Stimulated activated CD8-positive, alpha-beta memory T cell treated with anti-CD3 and anti-CD28 coated beads, Interleukin-12 subunit alpha, Interleukin-12 subunit beta, amount 100 ng/mL, for 24 hours (primary cell): ENCODE measurements at regions not wholly inside any gene's neighbourhood (a gene's known extent, or its start where the extent isn't known, plus 50 kb on each side); places are given as distances from the start of the nearest gene placed in this dataset.

Source experiments
- DNase-seq: peaks from one replicate; pipeline ENCODE4 v3.0.0-alpha.2; 2020; ENCODE audit errors: extremely low read depth

DNA sequence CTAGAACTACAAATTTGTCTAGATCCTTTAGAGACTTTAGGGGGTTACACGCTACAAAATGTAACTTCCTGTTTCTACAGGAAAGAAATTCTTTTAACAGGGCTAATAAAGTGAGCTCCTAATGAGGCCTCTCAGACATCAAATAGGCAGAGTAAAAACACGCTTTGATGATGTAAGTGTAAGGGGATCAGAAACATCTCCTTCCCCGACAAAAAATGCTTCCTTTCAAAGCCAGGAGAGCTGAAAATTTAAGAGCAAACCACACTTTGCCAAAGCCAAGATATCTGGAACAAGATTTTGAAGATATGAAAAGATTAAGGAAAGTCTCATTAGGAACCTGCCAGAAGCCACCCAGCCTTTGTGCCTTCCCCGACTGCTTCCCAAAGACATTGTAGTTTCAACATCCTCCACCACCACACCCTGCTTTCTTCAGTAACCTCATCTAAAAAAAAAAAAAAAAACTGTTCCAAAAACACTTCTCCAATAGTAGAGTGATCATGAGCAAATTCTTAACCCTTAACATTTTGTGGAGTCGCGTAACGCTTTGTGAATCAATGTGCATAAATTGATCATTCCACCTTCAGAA lies 505.0 kb upstream of the THBS1 start:
- no peak for DNase-seq

DNA sequence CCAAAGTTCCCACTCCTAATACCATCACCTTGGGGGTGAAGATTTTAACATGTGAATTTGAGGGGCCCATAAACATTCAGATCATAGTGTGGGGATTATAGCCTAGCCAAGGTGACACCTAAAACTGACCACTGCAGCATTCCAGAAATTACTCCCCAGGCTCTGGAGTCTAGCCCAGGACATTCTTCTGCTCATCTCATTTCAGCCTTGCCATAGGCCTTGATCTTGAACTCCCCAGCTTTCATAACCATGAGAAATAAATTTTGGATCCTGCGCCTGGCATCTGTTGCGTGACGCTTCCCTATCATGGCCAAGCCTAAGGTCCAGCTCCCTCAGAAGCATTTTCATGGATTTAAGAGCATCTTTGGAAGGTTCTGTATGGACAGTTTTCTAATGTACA lies 502.9 kb upstream of the THBS1 start:
- DNase-seq, result no peak

DNA sequence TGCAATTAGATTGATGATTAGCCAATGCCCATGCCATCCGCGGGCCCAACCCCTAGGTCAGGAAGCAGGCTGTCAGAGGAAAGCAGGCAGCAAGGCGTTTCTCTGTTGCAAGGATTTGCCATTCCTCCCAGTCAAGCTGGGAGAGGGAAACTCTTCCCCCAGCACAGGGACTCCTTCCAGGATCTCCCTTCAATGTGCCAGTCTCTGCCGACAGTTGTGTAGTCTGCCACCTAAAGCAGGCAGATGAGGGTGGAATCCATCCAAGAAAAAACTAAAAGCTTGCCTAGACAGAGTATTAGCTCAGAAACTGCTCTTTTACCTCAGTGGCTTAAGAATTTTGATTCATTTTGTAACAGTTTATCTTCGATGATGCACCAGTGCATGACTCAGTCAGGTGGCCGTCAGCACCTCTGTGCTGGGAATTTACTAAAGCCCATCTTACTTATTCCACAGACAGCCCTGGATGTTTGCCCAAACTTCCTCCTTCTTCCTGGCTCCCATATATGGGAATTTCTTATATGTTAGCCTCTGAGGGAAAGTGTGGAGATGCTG lies 501.5 kb upstream of the THBS1 start:
- no peak for DNase-seq

DNA sequence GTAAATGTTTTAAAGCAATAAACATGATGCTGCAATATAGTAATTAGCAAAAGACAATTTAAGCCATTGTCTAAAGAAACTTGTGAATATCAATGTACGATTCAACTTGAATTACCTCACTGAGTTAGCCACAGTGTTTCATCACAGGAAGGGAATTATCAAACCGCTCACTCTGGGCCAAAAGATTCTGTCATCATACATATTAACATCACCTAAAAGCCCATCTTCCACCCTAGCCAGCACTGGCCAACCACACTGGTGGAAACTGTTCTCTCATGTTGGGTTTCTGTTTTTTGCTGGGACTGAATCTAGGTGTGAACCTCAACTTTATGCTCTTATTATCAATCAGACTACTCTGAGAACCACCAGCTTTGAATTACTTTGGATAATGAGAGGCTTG lies 497.7 kb upstream of the THBS1 start:
- DNase-seq, result no peak

DNA sequence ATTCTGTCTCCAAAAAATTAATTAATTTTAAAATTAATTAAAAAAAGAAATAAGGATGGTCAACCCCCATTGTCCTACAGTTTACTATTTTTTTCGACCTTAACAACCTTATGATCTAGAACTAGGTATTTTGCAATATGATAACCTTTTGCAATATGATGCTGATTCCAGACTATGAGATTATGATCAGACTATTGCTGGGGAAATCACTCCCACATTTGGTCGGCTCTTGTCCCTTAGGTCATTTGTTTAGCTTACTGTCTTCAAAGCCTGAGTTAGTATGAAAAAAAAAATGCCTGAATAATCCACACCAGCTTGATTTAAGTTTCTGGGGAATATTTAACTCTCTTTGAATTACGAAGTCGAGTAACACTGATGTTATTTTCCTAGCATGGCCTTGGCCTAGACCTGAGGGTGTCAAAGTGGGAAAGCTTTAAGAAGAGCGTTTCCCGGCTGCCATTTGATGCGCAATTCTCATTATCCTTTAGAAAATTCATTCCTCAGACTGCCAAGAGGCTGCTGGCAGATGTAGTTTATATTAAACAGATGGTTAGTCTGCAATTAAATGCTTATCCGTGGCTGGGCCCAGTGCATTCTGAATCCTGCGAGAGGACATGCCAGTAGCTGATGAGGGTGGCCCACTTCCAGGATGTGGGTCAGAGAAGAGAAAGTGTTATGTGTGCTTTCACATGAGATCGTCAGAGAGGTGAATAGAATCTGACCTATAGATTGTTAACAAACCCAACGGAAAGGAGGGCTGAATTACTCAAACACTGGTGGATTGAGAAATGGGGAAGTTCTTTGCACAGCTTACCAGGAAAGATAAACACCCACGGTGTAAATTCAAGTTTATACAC lies 496.0 kb upstream of the THBS1 start:
- no peak for DNase-seq

DNA sequence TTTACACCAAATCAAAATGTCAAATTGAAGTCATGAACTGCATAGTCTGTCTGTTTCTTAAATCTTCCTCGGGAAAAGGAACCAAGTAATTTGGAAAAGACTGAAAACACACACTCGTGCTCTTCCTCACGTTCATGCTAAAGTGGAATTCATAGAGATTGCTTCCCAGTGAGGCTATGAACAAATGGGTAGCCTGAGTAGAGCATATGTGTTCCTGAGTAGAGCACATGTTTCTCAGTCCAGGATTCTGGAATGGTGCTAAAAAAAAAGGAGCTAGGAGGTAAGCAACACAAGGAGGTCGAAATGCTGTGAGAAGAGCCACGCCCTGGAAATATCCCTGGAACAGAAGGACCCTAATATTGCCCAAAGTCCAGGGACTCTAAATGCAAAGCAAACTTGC lies 494.2 kb upstream of the THBS1 start:
- DNase-seq, result no peak

DNA sequence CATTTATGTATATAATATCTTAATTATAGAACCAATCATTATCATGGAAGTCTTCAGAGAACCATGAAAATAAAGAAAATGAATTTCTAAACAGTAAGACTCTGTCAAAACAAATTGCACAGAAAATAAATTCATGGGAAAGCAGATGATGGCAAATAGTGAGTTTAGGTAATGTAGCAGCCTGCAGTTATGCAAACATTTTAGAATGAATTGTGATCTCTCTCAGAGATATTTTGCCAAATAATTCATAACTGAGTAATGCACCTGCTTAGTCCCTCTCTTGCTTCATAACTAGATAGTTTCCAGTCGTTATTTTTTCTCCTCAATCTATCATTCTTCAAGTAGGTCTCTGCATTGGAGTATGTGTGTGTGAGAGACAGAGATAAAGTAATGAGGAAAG lies 492.7 kb upstream of the THBS1 start:
- no peak for DNase-seq

DNA sequence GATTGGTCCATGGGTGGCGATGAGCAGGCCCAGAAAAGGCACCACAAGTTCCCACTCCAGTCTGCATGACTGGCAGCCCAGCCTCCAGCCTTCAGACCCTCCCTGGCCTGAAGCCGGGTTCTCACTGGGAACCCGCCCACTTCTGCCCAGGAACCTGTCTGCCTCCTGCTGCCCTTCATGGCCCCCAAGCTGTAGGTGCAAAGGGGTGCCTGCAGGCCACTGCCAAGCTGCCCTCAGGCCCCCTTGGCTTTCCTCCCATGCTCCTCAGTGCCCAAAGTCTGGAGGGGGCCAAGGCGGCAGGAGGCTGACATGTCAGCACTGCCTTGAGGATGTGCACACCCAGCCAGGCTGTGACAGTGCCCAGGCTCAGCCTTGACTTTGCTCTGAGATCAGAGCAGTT lies 488.5 kb upstream of the THBS1 start:
- no peak for DNase-seq

DNA sequence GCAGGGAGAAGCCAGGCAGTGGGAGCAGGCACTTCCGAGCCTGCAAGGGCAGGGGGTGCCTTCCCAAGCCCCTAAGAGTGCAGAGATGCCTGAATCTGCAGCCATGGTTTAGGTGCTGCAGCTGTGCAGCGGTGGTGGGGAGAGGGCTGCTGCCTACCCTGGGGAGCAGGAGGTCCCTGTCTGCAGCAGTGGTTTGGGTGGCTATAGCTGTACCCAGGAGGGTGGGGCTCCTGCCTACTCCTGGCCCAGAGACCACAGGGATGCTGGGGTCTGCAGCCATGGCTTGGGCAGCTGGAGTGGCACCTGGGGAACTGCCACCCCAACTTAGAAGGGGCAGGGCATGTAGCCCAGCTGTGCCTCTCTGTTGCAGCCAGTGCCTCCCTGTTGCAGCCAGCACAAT lies 488.1 kb upstream of the THBS1 start:
- no peak for DNase-seq

DNA sequence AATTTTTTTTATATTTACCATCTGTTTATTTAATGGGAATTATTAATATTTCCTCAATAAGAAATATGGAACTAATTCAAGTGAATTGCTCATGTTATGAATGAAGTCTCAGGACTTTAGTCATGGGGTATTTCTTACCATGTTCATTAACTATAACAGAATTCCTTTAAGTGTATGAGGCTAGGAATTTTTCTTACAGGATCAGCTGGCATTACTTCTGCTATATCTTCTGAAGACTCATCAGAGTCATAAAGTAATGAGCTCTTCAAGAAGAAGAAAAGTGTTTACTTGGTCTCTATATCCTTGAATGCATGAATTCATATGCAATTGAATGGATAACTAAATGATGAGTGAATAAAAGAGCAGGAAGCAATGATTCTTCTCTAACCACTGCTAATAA lies 486.8 kb upstream of the THBS1 start:
- no peak for DNase-seq

DNA sequence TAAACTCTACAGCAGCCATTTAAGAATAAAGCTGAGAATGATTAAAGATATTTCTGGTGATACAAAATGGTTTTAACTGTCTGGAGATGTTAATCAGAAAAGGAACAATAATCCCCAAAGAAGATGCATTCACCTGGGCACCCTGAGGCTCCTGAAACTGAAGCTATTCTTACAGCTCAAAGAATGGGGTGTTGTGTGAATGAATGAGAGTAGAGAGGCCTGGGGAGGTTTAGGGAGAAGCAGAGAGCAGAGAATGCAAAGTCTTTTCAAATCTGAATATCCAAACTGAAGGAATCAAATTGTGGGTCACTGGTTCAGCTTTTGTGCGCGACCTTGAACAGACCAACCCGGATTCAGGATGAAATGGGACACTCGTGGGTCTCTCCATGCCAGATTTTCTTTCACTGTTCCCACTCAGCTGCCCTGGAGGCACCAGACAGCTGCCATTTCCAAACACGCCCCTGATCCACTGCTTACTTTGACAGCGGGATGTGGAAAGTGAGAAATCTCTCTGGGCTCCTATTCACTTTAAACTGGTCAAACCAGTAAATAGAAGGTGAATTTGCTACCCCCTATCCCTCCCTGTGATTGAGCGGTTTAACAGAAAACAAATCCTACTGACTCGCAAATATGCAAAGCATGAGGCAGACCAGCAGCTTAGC lies 485.5 kb upstream of the THBS1 start:
- no peak for DNase-seq

DNA sequence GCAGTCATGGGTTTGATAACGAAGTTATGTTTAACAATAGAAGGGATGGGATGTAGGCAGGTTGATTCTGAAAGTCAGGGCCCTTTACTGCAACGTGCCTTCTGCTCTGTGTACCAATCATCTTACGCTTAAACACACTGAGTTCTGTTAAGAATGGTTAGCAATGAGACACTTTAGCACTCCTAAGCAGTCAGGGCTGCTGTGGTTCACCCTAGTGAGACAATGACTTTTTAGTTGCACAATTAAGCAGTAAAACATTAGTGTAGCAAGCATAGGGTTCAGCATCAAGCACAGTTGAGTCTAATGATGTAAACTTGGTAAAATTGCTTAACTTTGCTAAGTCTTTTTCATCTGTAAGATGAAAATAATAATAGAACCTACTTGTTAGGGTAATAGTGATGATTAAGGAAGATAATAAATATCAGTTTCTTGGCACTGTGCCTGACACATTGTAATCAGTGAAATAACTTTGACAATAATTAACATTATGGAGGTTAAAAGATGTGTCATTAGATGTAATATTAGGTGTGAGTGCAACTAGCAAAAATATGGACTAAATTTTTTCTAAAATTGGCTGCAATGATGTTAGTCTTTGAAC lies 484.2 kb upstream of the THBS1 start:
- DNase-seq, result no peak

DNA sequence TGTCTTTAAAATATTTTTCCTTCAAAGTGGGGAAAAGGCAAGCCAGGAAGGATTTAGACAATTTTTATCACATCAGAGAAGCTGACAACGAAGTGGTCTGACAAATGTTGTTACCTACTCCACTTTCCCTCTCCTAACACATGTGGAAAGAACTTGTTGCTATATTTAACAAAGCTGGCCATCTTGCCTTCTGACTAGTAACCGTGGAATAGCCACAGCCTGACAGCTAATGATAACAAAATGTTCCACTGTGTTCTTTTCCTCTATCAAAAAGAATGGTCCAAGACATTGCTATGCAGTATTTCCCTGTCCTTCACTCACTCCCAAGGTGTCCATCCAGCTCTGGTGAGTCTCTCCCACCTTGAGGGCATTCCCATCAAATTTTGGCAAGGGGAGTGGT lies 481.4 kb upstream of the THBS1 start:
- no peak for DNase-seq

DNA sequence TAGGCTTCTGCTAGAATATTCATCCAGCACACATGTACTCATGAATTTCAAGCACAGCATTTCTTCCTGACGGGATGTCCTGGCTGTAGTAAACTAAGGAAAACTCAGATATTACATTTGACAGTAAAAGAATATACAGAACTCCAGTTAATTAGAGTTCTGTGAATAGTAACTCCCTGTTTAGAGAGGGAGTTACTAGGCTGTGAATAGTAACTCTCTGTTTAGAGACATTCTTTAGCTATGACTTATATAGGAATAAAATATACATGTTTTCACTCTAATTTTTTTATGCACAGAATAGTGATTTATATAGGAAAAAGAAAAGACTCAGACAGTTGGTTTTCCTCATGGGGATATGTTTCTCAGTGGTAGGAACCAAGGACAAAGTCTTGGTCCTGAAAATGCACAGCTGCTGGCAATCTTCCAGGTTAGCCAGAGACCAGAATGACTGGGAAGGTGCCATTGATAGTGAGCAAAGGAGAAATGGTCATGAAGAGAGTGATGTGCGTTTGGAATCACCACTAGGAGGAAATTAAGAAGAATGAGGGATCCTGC lies 480.7 kb upstream of the THBS1 start:
- DNase-seq, result no peak

DNA sequence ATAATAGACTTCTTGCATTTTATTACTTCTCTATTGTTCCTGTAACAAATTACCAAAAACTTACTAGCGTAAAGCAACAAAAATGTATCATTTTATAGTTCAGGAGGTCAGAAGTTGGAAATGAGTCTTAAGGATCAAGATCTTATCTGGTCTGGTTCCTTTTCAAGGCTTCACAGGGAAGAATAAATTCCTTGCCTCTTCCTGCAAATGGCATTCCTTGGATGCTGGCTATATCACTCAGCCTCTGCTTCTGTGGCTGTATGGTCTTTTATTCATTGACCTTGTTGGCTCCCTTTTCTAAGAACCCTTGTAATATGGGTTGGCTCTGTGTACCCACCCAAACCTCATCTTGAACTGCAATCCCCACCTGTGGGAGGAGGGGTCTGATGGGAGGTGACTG lies 478.4 kb upstream of the THBS1 start:
- no peak for DNase-seq

DNA sequence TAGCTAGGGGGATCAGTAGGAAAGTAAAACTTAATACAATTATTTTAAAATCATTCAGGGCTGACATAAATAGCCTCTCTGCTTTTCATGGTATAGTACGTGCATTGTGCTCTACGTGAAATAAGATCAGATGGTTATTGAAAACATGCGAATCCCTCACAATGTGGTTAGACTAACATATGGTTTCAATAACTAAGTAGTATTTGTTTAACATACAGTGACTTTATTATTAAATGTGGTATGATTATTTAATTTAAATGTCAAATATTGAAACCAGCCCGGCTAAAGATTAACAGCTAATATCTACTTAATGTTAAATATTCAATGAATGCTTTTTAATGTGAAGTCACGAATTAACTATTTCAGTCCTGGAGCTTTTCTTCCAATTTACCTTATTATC lies 473.9 kb upstream of the THBS1 start:
- DNase-seq, result no peak

DNA sequence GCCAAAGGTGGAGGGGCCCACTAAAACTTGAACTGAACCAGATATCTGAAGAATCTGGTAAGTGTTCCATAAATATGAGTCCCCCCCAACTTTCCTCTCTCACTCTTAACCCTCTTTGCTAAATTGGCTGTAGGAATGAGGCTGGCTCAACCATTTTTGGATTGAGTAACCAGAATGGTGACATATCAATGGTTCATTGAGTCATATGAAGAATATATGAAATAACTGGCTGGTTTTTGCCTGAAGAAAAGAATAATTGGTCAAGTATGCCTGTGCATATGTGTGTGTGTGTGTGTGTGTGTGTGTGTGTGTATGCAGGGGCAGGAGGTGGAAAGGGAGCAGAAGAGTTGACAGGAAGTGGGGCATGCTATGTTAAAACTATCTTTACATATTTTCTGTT lies 472.9 kb upstream of the THBS1 start:
- DNase-seq, result no peak

DNA sequence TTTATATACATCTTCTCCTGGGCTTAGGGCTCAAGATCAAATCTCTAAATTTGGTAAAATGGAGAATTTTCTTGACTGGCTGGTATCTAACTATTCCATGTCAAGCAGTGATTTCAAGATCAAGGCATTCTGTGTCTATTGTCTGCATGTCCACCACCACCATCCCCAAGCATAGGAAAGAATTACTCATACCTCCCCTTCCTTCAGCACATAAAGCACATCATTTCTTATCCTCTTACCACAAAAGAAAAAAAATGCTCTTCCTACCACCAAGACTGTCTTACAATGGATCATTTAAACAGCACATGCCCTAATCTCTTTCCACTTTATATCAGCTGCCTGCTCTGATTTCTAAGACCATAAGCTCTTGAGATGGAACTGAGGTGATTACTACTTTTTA lies 470.5 kb upstream of the THBS1 start:
- DNase-seq, result no peak

DNA sequence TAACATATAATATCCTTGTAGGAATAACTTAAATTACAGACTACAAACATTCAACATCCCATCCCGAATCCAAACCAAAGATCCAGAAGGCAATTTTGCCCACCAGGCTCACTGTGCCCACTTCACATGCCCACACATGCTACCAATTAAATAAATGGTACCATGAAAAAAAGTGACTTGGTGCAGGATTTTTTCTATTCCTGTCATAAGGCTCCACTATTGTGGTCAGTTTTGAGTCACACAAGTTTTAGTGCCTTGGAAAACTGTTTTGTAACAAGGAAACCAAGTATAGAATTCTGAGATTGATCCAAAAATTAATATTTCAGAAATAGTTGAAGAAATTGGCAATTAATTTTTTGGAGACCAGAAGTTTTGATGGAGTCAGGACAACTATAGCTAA lies 470.1 kb upstream of the THBS1 start:
- DNase-seq, result no peak

DNA sequence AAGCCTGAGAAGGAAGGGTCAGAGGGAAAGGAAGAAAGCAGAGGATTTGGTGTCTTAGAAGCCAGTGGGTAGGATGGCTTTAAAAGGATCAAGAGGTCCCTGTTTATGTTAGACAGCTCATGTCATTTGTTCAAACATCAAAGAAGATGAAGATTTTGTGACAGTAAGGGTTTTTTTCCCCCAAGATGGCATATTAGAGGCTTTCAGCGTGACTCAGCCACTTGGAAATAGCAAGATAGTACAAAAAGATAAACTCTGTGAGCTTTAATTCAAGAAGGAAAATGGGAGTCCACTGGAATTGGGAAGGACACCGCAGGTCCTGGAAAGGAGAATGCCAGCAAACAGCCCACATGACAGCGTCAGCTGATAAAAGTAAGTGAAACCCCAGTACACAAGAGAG lies 467.1 kb upstream of the THBS1 start:
- DNase-seq, result no peak

DNA sequence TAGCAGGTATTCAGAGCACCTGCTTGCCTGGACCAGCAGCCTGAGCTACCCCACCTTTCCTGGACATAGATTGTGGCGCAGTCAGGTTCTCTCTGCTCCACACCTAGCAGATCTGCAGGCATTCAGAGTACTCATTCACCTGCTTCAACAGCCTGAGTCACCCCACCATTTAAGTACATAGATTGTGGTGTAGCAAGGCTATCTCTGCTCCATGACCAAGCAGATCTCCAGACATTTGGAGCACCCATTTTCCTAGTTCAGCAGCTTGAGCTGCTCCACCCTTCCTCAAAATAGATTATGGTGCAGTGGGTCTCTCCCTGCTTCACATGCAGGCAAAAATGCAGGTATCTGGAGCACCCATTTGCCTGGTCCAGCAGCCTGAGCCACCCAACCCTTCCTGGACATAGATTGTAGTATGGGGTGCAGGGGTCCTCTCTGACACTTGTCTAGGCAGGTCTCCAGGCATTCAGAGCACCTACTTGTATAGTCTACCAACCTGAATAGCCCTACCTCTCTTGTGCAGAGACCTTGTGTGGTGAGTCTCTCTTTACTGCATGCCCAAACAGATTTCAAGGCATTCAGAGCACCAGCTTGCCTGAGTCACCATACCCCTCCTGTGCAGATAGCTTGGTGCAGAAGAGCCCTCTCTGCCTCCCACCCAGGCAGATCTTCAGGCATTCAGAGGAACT lies 466.0 kb upstream of the THBS1 start:
- DNase-seq, result no peak
